Globus pallidus (tissue), 1 donor: ENCODE measurements at regions not wholly inside any gene's neighbourhood (a gene's known extent, or its start where the extent isn't known, plus 50 kb on each side); places are given as distances from the start of the nearest gene placed in this dataset.
A peak's percentile ranks its signal among the peaks of the same experiment; 100 is the strongest.

ENCODE experiments used
- DNase-seq: peaks from one replicate; pipeline ENCODE4 v3.0.0-alpha.2; 2015; ENCODE audit warnings: low spot score

DNA sequence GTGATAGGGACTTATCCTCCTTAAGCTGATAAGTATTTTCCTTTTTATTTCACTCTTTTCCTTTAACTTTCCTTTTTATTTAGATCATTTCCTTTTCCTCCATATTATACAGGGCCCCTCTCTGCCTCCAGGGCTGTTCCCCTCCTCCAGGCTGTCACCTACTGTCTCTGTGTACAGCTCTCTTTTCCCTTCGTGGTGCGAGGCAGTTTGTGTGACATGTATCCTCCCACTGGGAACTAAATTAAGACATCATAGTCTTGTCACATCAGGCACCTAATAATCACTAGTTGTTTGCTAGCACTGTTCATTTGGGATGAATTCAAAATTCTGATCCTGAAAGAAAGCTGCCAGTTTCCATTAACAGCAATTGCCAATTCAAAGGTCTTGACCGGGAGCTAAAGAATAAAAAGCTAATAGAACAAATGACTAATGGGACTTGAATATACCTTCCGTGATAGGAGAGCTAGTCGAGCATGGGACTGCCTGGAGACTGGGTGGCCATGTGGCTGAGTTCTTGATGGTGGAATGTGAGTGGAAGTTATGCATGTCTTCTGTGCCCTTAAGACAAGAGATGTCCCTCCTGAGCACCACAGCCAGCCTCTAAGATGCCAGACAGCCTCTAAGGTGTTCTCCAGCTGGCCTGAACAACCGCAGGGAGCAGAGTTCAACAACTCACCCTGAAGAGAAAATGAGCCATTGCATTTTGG lies 77.7 kb upstream of the LRRC55 start:
- no peak for DNase-seq

DNA sequence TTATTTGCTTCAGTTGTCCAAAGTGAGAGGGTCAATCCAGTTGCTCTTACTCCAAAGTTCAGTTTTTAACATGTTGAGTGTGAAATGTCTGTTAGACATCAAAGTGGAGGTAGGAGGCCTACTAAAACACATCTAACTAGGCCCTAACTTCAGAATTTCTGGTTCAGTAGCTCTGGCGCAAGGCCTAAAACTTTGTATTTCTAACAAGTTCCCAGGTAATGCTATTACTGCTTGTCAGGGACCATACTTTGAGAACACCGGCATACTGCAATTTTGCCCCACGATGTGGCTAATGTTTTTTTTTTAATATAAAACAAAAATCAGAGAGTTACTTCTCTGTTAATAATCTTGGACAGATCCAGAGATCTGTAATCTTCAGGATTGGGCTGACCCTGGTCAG lies 72.4 kb upstream of the LRRC55 start:
- no peak for DNase-seq

DNA sequence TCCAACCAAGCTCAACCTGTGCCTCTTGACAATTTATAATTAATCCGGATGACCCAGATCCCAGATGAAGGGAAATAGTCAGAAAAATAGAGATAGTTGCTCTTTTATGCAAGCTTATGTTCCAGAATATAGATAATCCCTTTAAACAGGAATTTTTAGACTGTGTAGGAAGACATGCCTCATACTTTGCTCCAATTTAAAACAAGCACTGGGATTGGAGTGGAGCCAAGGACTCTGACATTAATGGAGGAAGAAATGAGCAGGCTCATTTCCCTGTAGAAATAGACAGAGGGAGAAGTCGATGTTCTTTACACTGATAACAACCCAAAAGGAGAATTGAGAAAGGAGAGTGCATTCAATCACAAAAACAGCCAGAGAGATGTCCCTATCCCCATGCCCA lies 70.1 kb upstream of the LRRC55 start:
- DNase-seq, result no peak

DNA sequence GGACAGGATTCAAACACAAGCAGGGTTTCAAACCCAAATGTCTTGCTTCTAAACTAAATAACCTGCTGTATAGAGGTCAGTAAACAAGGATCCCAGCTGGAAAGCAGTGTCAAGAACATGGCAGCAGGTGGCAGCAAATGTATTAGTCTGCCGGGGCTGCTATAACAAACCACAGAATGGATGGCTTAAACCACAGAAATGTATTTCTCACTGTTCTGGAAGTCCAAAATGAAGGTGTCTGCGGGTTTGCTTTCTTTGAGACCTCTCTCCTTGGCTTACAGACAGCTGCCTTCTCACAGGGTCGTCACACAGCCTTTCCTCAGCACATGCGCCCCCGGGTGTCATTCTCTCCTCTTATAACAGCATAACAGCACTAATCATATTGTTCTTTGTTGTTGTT lies 65.1 kb upstream of the LRRC55 start:
- peak; percentile 1 for DNase-seq

DNA sequence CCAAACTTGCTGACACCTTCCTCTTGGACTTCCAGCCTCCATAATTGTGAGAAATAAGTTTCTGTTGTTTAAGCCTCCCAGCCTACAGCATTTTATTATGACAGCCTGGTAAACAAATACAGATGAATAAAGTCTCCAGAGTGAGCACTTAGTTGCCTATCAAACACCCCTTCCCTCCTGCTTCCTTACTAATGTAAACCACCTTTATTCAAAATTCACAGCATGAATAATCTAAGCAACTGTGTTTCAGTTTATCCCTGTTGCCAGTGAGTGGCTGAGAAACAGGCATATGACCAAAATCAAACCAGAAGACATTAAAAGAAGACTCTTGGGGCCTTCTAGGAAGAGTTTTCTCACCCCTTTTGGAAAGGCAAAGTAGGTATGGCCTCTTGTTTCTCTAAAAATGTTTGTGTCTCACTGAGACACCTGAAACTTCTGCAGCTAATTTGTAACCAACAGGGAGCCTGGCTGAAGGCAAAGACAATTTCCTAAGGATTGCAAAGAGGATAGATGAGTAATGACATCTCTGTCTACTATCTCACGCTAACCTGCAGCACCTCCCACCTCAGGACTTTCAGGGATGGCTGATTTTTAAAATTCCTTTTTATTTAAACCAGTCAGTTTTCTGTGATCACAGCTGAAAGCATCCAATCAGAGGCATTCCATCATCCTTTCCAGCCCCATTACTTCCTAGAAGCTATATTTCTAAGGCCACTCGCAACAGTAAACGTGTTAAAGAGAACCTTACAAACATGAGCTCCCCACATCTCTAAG lies 61.4 kb upstream of the LRRC55 start:
- DNase-seq, result no peak

DNA sequence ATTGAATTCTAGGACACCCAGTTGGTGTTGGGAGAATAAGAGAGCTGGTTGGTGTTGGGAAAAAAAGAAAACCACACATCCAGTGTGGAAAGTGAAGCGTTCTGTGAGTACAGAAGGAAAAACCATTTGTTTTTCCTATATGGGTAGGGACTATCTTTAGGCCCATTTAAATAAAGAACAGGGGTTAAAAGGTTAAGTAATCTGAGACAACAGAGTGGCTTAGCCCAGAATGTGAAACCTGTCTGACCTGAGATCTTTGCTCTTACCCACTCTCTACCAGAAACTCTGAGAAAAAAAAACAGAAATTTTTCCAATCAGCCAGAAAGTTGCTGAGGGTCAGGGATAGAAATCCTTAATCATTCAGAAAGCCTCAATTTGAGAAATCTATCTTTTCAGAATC lies 59.8 kb upstream of the LRRC55 start:
- DNase-seq, result no peak

DNA sequence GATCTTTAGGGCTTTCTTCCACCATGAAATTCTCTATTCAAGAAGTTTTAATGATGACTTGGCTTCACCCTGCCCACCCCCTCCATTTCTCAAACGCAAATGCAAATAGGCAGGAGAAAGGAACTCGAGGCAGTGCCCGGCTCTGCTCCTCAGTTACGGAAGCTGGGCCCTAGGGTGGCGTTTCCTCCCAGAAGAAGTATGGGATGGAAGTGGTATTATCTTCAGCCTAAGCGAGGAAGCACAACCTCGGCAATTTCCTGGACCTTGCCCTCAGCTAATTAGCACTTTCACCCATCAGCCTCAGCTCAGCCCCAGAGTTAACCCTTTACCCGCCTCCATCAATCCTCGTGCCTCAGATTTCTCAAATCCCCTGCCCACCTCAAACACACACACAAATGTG lies 58.2 kb upstream of the LRRC55 start:
- DNase-seq, result no peak

DNA sequence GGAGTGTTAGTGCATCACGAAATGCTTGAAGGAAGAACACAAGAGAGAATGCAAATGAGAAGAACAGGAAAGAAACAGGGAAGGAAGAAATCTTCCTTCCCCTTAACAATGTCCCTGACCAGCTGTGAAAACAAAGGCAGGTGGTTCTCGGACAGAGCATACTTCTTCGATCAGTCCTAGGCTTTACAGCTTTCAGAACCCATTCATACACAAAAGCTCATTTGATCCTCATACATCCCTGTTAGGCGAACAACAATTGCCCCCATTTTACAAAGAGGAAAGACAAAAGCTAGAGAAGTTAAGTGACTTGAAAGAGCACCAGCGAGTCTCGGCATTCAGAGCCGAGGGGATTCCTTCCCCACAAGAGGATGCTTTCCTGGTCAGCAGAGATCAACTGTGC lies 57.2 kb upstream of the LRRC55 start:
- no peak for DNase-seq

DNA sequence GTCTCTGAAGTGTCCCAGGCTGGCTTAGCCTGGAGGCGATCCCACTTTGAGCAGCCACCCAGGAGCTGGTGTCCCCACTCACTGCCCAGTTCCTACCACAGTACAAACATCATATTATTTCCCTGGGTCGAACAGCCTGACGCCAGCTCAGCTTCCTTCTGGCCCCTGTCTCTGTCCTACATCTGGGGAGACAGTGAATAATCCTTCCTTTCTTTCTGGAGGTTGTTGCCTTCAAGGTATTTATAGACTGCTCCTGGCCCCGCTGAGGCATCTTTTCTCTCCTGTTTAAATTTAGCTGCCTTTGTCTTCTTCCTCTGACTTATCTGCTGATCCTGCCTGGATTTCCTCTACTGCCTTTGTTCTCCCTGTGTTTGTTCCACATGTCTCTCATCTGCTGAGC lies 56.8 kb upstream of the LRRC55 start:
- no peak for DNase-seq

DNA sequence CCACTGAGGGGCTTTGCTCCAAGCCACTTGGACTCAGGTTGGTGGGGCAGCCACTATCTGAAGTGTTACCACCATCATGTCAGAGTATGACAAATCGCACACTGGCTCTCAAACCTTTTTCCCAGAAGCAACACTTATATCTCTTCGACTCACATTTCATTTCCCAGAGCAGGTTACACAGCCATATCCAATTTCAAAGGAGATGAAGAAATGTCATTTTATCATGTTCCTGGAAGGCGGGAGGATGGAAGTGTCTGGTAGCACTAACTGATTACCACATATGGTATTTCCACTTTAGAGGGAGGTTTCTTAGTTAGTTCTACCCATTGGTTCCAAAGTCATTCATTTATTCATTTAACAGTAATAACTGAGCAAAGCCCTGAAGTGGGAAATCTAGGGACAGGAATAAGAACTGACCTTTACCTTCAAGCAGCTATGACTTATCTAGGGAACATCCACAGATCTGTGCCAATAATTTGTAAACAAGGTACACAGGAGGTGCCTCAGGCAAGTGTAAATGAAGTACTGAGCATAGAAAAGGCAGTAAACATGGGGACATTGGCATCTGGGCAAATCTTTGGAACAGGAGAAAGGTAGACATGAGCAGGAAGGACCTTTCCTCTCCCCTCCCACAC lies 54.9 kb upstream of the LRRC55 start:
- no peak for DNase-seq

DNA sequence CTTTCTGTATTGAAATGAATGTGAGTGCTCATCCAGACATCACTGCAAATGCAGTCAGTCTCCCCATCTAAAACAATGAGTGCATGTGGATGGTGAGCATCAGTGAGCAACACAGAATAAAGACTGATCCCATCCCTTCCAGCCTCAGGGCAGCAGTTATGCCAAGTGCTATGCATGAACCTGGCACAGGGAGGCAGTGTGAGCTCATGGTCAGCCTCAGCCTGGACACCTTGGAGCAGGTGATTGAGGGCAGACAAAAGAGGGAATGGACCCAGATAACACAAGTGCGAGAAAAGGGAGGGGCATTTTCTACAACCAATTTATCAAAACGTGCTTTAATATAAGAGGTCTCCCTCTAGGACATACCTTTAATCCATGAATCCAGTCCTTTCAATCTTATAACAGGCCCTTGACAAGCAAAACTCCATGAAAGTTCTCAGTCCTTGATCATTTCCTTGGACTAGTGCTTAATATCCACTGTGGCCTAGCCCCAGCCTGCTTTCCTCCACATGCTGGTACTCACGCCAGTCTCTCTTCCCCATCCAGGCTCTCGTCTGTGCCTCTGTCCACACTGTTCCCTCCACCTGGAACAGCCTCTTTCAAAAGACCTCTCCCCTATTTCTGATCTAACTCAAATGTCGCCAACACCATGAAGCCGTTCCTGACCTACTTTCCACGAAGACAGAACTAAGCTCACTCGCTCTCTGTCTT lies 50.5 kb upstream of the LRRC55 start:
- DNase-seq, result no peak
